ENCODE measurements at regions not wholly inside any gene's neighbourhood (a gene's known extent, or its start where the extent isn't known, plus 50 kb on each side); places are given as distances from the start of the nearest gene placed in this dataset.

DNA sequence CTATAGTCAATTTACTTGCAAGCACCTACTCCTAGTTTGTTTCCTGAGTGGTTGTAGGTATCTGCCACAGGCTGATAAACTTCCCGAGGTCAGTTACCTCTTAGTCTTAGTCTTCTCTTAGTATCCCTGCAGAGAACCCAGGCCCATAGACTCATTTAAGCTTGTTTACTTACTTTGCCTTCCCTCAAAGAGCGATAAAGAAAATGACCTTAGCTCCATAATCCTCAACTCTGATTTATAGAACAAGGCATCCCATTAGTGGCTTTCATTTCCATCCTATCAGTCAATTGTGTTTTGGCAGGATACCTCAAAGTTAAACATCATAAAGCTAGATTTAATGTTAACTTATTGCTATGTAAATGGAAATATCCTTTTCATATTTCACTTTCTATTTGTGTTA lies 119.7 kb downstream of the UCHL5 start:
- no peak for ATAC-seq
- intact Hi-C loops (cut with DNase I), result no loop called here
- DNase-seq (ENCODE audit: missing footprints), result no peak

DNA sequence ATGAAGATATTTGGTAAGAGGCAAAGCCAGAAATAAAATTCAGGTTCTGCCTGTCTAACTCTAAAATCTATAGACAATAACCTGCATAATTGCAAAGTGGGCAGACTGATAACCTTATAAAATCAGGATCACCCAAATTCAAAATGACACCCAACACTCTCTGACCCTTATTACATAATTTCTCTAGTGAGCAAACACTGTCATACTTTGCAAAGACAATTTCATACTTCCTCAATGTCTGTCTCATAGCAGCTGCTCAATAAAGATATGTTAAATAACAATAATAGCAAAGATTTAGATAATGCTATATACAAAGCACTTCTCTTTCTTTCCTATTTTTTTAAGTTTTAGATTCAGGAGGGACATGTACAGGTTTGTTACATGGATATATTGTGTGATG lies 118.5 kb downstream of the UCHL5 start:
- ATAC-seq (no peak), DNase-seq (ENCODE audit: missing footprints) (no peak)
- intact Hi-C loops (cut with DNase I), result no loop called here

- DNase-seq (ENCODE audit: missing footprints), result no peak
- ATAC-seq, result no peak
- intact Hi-C loops (cut with DNase I), result no loop called here
These were observed 117.3 kb downstream of the UCHL5 start for GRCh38 chr1:192941722-192942411.

- DNase-seq (ENCODE audit: missing footprints) (no peak), ATAC-seq (peak; percentile 76)
- intact Hi-C loops (cut with DNase I), result no loop called here
These were observed 116.1 kb downstream of the UCHL5 start for GRCh38 chr1:192943108-192943507.

- ATAC-seq, result no peak
- DNase-seq (ENCODE audit: missing footprints), result no peak
- intact Hi-C loops (cut with DNase I), result no loop called here
These were observed 115.6 kb downstream of the UCHL5 start for GRCh38 chr1:192943522-192943921.

DNA sequence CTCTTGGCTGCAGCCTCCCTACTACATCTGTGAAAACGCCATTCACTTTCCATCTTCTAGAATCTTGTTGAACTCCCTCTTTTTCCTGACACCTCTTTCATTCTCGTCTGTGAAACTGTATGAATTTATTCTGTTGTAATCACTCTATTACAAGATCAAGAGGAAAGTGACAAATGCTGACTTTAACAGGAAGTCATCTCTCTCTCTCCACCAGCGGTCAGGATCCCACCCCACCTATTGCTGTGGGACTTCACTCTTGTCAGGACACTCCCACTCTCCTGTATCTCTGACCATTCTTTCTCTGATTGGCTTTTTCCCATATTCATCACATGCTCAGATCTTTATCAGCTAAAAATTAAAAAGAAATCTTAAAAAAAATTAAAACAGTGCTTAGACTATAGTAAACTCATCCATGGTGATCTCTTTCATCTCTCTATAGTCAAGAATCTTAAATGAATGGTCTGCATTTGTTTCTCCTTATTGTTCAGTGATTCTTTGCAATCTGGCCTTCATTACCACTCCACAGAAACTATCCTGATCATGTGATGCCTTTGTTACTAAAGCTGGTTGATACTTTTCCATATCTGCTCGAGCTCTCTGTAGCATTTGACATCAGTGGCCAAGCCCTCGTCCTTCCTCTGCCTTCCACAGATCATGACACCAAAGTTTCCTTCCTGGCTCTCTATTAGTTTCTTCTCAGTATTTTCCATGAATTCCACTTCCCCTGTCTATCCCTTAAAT lies 113.6 kb downstream of the UCHL5 start:
- intact Hi-C loops (cut with DNase I), result no loop called here
- no peak for ATAC-seq
- DNase-seq (ENCODE audit: missing footprints), result no peak

GRCh38 chr1:192949783-192950182 lies 109.4 kb downstream of the UCHL5 start:
- intact Hi-C loops (cut with DNase I), result no loop called here
- DNase-seq (ENCODE audit: missing footprints) (no peak), ATAC-seq (no peak)

DNA sequence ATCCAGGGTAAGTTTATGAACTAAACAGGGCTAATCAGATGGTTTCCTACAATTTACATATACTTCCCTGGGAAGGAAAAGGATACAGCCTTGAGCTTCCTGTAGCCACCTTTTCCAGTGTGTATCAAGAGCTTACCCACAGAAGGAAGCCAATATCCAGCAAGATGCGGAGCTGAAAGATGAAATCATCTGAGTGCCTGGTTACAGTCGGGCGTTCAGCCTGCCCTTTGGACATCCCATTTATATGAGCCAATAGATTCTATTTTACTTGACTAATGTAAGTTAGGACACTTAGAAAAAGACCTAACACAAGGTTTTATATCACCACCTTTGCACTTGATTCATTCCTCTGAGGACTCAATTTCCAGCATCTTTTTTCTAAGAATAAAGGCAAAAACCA lies 108.2 kb downstream of the UCHL5 start:
- intact Hi-C loops (cut with DNase I), result no loop called here
- DNase-seq (ENCODE audit: missing footprints), result no peak
- ATAC-seq, result no peak

DNA sequence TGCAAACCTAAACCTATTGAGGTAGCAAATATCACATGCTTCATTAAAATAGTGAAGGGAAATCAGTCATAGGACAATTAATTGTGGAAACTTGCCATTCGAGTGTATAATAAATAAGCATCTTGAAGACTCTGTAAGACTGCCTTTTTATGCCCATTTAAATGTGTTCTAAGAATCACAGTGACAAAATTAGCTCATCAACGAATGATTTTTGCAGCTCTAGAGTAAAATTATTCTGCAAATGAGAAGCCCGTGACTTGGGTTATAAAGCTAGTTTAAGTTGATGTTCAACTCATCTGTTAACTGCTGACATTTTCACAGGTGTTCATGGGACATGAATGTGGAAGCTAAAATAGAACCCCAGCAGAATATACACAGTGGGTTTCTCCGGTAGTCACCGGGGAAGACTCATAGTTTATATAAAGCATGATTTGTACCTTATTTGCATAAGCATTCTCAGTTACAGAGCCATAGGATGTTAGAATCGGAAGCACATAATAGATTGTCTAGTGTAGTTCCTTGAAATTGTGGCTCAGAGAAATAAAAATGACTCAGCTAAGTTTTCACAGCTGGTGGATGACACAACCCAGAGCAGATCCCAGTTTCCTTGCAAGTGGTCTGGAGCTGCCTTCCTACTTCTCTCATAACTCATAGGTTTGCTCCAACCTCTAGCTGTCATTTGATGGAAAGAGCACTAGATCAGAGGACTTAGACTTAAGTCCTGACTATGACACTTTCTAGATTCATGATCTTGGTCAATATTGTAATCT lies 107.3 kb downstream of the UCHL5 start:
- intact Hi-C loops (cut with DNase I), result no loop called here
- ATAC-seq (peak; percentile 60), DNase-seq (ENCODE audit: missing footprints) (no peak)

- DNase-seq (ENCODE audit: missing footprints) (no peak), ATAC-seq (no peak)
- intact Hi-C loops (cut with DNase I), result no loop called here
These were observed 106.5 kb downstream of the UCHL5 start for GRCh38 chr1:192952646-192953045.

GRCh38 chr1:192954705-192955265 lies 104.4 kb downstream of the UCHL5 start:
- intact Hi-C loops (cut with DNase I), result no loop called here
- DNase-seq (ENCODE audit: missing footprints) (peak; percentile 68), ATAC-seq (no peak)

GRCh38 chr1:192958350-192958749 lies 100.8 kb downstream of the UCHL5 start:
- ATAC-seq (no peak), DNase-seq (ENCODE audit: missing footprints) (no peak)
- intact Hi-C loops (cut with DNase I), result no loop called here

- no peak for DNase-seq (ENCODE audit: missing footprints)
- ATAC-seq, result no peak
- intact Hi-C loops (cut with DNase I), result no loop called here
These were observed 100.3 kb downstream of the UCHL5 start for GRCh38 chr1:192958871-192959270.

- no peak for ATAC-seq
- intact Hi-C loops (cut with DNase I), result no loop called here
- no peak for DNase-seq (ENCODE audit: missing footprints)
These were observed 99.4 kb downstream of the UCHL5 start for GRCh38 chr1:192959657-192960186.

All from Right ventricle myocardium inferior (tissue), 1 donor.